HCT116 (cell line): ENCODE measurements at regions not wholly inside any gene's neighbourhood (a gene's known extent, or its start where the extent isn't known, plus 50 kb on each side); places are given as distances from the start of the nearest gene placed in this dataset.

Experiments
- ATAC-seq: fragments of 200-7000 bp; cut with Tn5 transposase; 2 replicates; pipeline ENCODE4 v1.9.1; 2020; ENCODE audit warnings: mild to moderate bottlenecking, moderate library complexity
- BruUV-seq: library from RNA; stranded (reverse); fragments of 400-500 nt; replicated peaks from 2 replicates; lab custom pipeline; 2021; lab: Mats Ljungman, UMichigan
- CTCF ChIA-PET: fragments of 300-600 bp; sonication (Branson Sonifier 250); formaldehyde crosslinking; loops from one replicate; lab custom pipeline; 2021; ENCODE audit warnings: antibody characterized with exemption; lab: Charles Lee
- POLR2A ChIA-PET: fragments of 300-600, 350-600 bp; sonication (Branson Sonifier 250); formaldehyde crosslinking; loops from one replicate; lab custom pipeline; 2021; ENCODE audit warnings: antibody characterized with exemption; lab: Charles Lee
- RAD21 ChIA-PET, 2 experiments: fragments of 300-600 bp; sonication (Branson Sonifier 250); formaldehyde crosslinking; loops; one replicate each; lab custom pipeline; 2023; ENCODE audit warnings: low total read pairs in 2 of 2; ENCODE audit not compliant: uncharacterized antibody in 2 of 2, unreplicated experiment in 2 of 2, low non-redundant PET in 1 of 2; lab: Charles Lee
- DNase-seq: peaks from one replicate; pipeline ENCODE4 v3.0.0-alpha.2; 2010; ENCODE audit warnings: low read depth, low spot score
- H2AFZ ChIP-seq: fragments of 200-600 bp; shearing (Covaris generic), sonication (generic); 2 replicates; pipeline ENCODE4 v1.6.1; 2017; ENCODE audit warnings: low read depth, mixed run types, mixed read lengths, antibody characterized with exemption, low read length; ENCODE audit not compliant: poor library complexity, severe bottlenecking
- H3K27ac ChIP-seq: 2 replicates; pipeline ENCODE4 v1.5.1; 2012; ENCODE audit warnings: low read depth, low read length
- H3K27me3 ChIP-seq: fragments of 200-600 bp; sonication (generic); 2 replicates; pipeline ENCODE4 v1.6.1; 2016; ENCODE audit warnings: mixed run types, low read length, mixed read lengths; ENCODE audit not compliant: insufficient read depth
- H3K36me3 ChIP-seq, 2 experiments: fragments of 200-500 bp in 1 of 2; fragments of 200-600 bp in 1 of 2; sonication (Bioruptor generic) in 1 of 2; sonication (generic) in 1 of 2; 2 replicates each; pipeline versions ENCODE4 v1.5.1 to v1.6.1; 2014 to 2016; ENCODE audit warnings: low read length in 2 of 2, inconsistent platforms in 1 of 2, mixed read lengths in 1 of 2, mixed run types in 1 of 2; ENCODE audit not compliant: insufficient read depth in 2 of 2, control insufficient read depth in 1 of 2
- H3K4me1 ChIP-seq, 2 experiments: fragments of 200-600 bp in 1 of 2; sonication (generic) in 1 of 2; 2 replicates each; pipeline versions ENCODE4 v1.5.1 to v1.6.1; 2012 to 2017; ENCODE audit warnings: low read length in 2 of 2, inconsistent platforms in 1 of 2, mild to moderate bottlenecking in 1 of 2, mixed read lengths in 1 of 2, mixed run types in 1 of 2, moderate library complexity in 1 of 2; ENCODE audit not compliant: insufficient read depth in 2 of 2, control insufficient read depth in 1 of 2
- H3K4me2 ChIP-seq: fragments of 200-600 bp; sonication (generic); 2 replicates; pipeline ENCODE4 v1.6.1; 2017; ENCODE audit warnings: mixed run types, low read length, mixed read lengths
- H3K4me3 ChIP-seq, 2 experiments: fragments of 200-600 bp in 1 of 2; sonication (generic) in 1 of 2; replicated peaks in 1 of 2; 2 replicates each; pipeline ENCODE4 v1.5.1; 2011 to 2016; ENCODE audit warnings: low read length in 2 of 2, control low read depth in 1 of 2, low read depth in 1 of 2, mild to moderate bottlenecking in 1 of 2, mixed read lengths in 1 of 2, mixed run types in 1 of 2
- H3K79me2 ChIP-seq: fragments of 200-600 bp; sonication (generic); 2 replicates; pipeline ENCODE4 v1.6.1; 2017; ENCODE audit warnings: mild to moderate bottlenecking, mixed run types, low read length, moderate library complexity, mixed read lengths; ENCODE audit not compliant: insufficient read depth
- H3K9ac ChIP-seq: fragments of 200-600 bp; sonication (generic); 2 replicates; pipeline ENCODE4 v1.6.1; 2016; ENCODE audit warnings: low read length, mixed read lengths
- H3K9me2 ChIP-seq: fragments of 200-600 bp; sonication (generic), shearing (Covaris generic); 2 replicates; pipeline ENCODE4 v1.6.1; 2017; ENCODE audit warnings: mixed run types, mild to moderate bottlenecking, moderate library complexity; ENCODE audit not compliant: insufficient read depth
- H3K9me3 ChIP-seq, 2 experiments: fragments of 200-500 bp in 1 of 2; fragments of 200-600 bp in 1 of 2; sonication (Bioruptor generic) in 1 of 2; sonication (generic) in 1 of 2; 2 replicates each; pipeline ENCODE4 v1.6.1; 2014 to 2017; ENCODE audit warnings: low read length in 2 of 2, mixed read lengths in 2 of 2, inconsistent platforms in 1 of 2, low read depth in 1 of 2, mild to moderate bottlenecking in 1 of 2, mixed run types in 1 of 2, moderate library complexity in 1 of 2; ENCODE audit not compliant: control insufficient read depth in 1 of 2, insufficient read depth in 1 of 2
- H4K20me1 ChIP-seq: fragments of 200-600 bp; sonication (generic), shearing (Covaris generic); 2 replicates; pipeline ENCODE4 v1.6.1; 2017; ENCODE audit warnings: mixed run types, mild to moderate bottlenecking, moderate library complexity; ENCODE audit not compliant: insufficient read depth
- CEBPB ChIP-seq: IDR thresholded peaks from 2 replicates; pipeline ENCODE4 v1.6.1; 2012; ENCODE audit warnings: low read depth
- POLR2AphosphoS5 ChIP-seq: IDR thresholded peaks from 2 replicates; pipeline ENCODE4 v1.6.1; 2011; ENCODE audit warnings: mild to moderate bottlenecking, low read depth, low read length, moderate library complexity
- RAD21 ChIP-seq: IDR thresholded peaks from 2 replicates; pipeline ENCODE4 v1.6.1; 2012; ENCODE audit warnings: low read depth, mild to moderate bottlenecking
- SIN3A ChIP-seq: IDR thresholded peaks from 2 replicates; pipeline ENCODE4 v1.6.1; 2012; ENCODE audit warnings: low read depth
- TCF7L2 ChIP-seq: IDR thresholded peaks from 2 replicates; pipeline ENCODE4 v1.7.0; 2011; ENCODE audit warnings: borderline replicate concordance, inconsistent platforms; ENCODE audit not compliant: insufficient read depth, insufficient read length; ENCODE audit errors: extremely low read depth
- YY1 ChIP-seq: IDR thresholded peaks from 2 replicates; pipeline ENCODE4 v1.6.1; 2011; ENCODE audit warnings: low read length, low read depth, moderate library complexity, mild to moderate bottlenecking; ENCODE audit not compliant: insufficient replicate concordance; ENCODE audit errors: extremely low read depth
- ZFX ChIP-seq: fragments of 450-650 bp; IDR thresholded peaks from 2 replicates; pipeline ENCODE4 v1.6.1; 2017
- intact Hi-C: fragments of 100-400 bp; cut with micrococcal nuclease; formaldehyde crosslinking; loops from 2 replicates; pipeline ENCODE4 v1.10.0; 2022
- TF ChIP-seq, protein P1 (sequence below): IDR thresholded peaks from 2 replicates; pipeline ENCODE4 v1.6.1; 2011; ENCODE audit warnings: mild to moderate bottlenecking, low read length, moderate library complexity; ENCODE audit not compliant: insufficient replicate concordance; ENCODE audit errors: extremely low read depth
- TF ChIP-seq, protein P2 (sequence below): IDR thresholded peaks from 2 replicates; pipeline ENCODE4 v1.6.1; 2012

DNA sequence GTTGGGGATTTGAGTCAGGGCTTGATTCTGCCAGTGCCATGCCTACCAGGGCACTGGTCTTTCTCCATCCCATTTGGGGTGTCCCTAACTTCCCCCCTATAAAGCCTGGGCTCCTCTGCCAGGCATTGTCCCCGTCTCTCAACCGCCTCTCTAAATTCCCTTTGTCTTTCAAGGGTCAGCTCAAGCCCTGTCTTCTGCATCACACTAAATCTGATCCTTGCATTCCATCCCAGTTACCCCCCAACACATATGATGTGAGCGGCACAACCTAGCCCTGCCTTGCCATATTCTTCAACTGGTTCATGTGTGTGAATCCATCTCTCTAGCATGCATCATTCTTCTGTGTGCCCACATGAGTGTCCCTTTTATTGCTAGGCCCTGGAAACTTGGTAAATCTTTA lies 480.9 kb downstream of the ZNF536 start:
- DNase-seq (no peak), ATAC-seq (no peak)
- Histone ChIP-seq H4K20me1 (no peaks in the 10 kb centered on the region), H3K27ac (no peak overlapping the region), H3K4me3 (no peak overlapping the region), H3K9me3 (peaks cover 22 to 24% of the 10 kb centered on the region in 2 experiments; a peak in 2 of 4 replicates), H3K79me2 (no peaks in the 10 kb centered on the region), H2AFZ (no peak overlapping the region), H3K36me3 (no peaks in the 10 kb centered on the region), H3K4me2 (no peak overlapping the region), H3K9me2 (no peaks in the 10 kb centered on the region), H3K9ac (no peak overlapping the region), H3K27me3 (no peaks in the 10 kb centered on the region), H3K4me1 (no peaks in the 10 kb centered on the region)
- BruUV-seq, result no TSS peak
- POLR2A ChIA-PET, result no interaction called here
- CTCF ChIA-PET, result no interaction called here
- TF ChIP-seq TCF7L2 (no peak), ZFX (no peak), POLR2AphosphoS5 (no peak), YY1 (no peak), RAD21 (no peak), CEBPB (no peak), SIN3A (no peak)
- TF ChIP-seq, protein P1, sequence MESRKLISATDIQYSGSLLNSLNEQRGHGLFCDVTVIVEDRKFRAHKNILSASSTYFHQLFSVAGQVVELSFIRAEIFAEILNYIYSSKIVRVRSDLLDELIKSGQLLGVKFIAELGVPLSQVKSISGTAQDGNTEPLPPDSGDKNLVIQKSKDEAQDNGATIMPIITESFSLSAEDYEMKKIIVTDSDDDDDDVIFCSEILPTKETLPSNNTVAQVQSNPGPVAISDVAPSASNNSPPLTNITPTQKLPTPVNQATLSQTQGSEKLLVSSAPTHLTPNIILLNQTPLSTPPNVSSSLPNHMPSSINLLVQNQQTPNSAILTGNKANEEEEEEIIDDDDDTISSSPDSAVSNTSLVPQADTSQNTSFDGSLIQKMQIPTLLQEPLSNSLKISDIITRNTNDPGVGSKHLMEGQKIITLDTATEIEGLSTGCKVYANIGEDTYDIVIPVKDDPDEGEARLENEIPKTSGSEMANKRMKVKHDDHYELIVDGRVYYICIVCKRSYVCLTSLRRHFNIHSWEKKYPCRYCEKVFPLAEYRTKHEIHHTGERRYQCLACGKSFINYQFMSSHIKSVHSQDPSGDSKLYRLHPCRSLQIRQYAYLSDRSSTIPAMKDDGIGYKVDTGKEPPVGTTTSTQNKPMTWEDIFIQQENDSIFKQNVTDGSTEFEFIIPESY, result no peak
- TF ChIP-seq, protein P2, sequence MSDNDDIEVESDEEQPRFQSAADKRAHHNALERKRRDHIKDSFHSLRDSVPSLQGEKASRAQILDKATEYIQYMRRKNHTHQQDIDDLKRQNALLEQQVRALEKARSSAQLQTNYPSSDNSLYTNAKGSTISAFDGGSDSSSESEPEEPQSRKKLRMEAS, result no peak
- RAD21 ChIA-PET, result no interaction called here
- intact Hi-C loops, result no loop called here
